SK-N-SH (cell line): ENCODE measurements at regions not wholly inside any gene's neighbourhood (a gene's known extent, or its start where the extent isn't known, plus 50 kb on each side); places are given as distances from the start of the nearest gene placed in this dataset.
A peak's percentile ranks its signal among the peaks of the same experiment; 100 is the strongest.

Experiments
- CTCF ChIA-PET: fragments of 300-600, 350-600 bp; formaldehyde crosslinking; extraction: SDS; loops from one replicate; lab custom pipeline; 2021; lab: Yijun Ruan, JAX
- POLR2A ChIA-PET: fragments of 350-600 bp; sonication (Branson Sonifier 250); formaldehyde crosslinking; extraction: SDS; loops from one replicate; lab custom pipeline; 2020; ENCODE audit warnings: antibody characterized with exemption, inconsistent platforms; lab: Yijun Ruan, JAX
- DNase-seq: peaks from one replicate; pipeline ENCODE4 v3.0.0; 2012
- H2AFZ ChIP-seq: fragments of 200-600 bp; sonication (generic); 2 replicates; pipeline ENCODE4 v1.8.1; 2016; ENCODE audit warnings: antibody characterized with exemption, mild to moderate bottlenecking, low read depth
- H3F3A ChIP-seq: fragments of 200-600 bp; sonication (generic); replicated peaks from 2 replicates; pipeline ENCODE3; 2016; ENCODE audit warnings: antibody characterized with exemption, mild to moderate bottlenecking; ENCODE audit not compliant: insufficient read depth
- H3K27ac ChIP-seq, 2 experiments: fragments of 200-500 bp in 1 of 2; fragments of 200-600 bp in 1 of 2; sonication (Bioruptor generic) in 1 of 2; sonication (generic), shearing (Covaris generic) in 1 of 2; 2 replicates each; pipeline versions ENCODE4 v1.5.1 to v1.6.1; 2014 to 2016; ENCODE audit warnings: low read depth in 2 of 2, inconsistent platforms in 1 of 2, low read length in 1 of 2, mild to moderate bottlenecking in 1 of 2, mixed read lengths in 1 of 2
- H3K27me3 ChIP-seq: fragments of 200-600 bp; sonication (generic), shearing (Covaris generic); 2 replicates; pipeline ENCODE4 v1.6.1; 2016; ENCODE audit warnings: mixed run types; ENCODE audit not compliant: insufficient read depth
- H3K36me3 ChIP-seq, 2 experiments: fragments of 200-500 bp in 1 of 2; fragments of 200-600 bp in 1 of 2; sonication (Bioruptor generic) in 1 of 2; sonication (generic) in 1 of 2; replicated peaks in 1 of 2; 2 replicates each; pipeline versions ENCODE3 to v1.5.1; 2014 to 2016; ENCODE audit warnings: low read length in 1 of 2, mild to moderate bottlenecking in 1 of 2; ENCODE audit not compliant: insufficient read depth in 2 of 2, control insufficient read depth in 1 of 2
- H3K4me1 ChIP-seq, 2 experiments: fragments of 200-500 bp in 1 of 2; fragments of 200-600 bp in 1 of 2; sonication (Bioruptor generic) in 1 of 2; sonication (generic), shearing (Covaris generic) in 1 of 2; 2 replicates each; pipeline versions ENCODE4 v1.5.1 to v1.6.1; 2014 to 2016; ENCODE audit warnings: low read depth in 1 of 2, low read length in 1 of 2, mixed run types in 1 of 2; ENCODE audit not compliant: insufficient read depth in 2 of 2, control insufficient read depth in 1 of 2
- H3K4me2 ChIP-seq: fragments of 200-600 bp; sonication (generic), shearing (Covaris generic); 2 replicates; pipeline ENCODE4 v1.6.1; 2017; ENCODE audit warnings: mixed run types
- H3K4me3 ChIP-seq, 2 experiments: fragments of 200-500 bp in 1 of 2; fragments of 200-600 bp in 1 of 2; sonication (Bioruptor generic) in 1 of 2; sonication (generic), shearing (Covaris generic) in 1 of 2; 2 replicates each; pipeline versions ENCODE4 v1.5.1 to v1.8.1; 2014 to 2016; ENCODE audit warnings: low read depth in 2 of 2, inconsistent platforms in 1 of 2, low read length in 1 of 2, mild to moderate bottlenecking in 1 of 2, mixed read lengths in 1 of 2, moderate library complexity in 1 of 2
- H3K79me2 ChIP-seq: fragments of 200-600 bp; sonication (generic); 2 replicates; pipeline ENCODE4 v1.8.1; 2017; ENCODE audit warnings: mild to moderate bottlenecking; ENCODE audit not compliant: insufficient read depth
- H3K9ac ChIP-seq: fragments of 200-600 bp; sonication (generic); 2 replicates; pipeline ENCODE4 v1.6.1; 2017; ENCODE audit warnings: mixed run types
- H3K9me2 ChIP-seq: fragments of 200-600 bp; sonication (generic); 2 replicates; pipeline ENCODE4 v1.6.1; 2017; ENCODE audit warnings: mixed run types
- H3K9me3 ChIP-seq: fragments of 200-600 bp; sonication (generic); 2 replicates; pipeline ENCODE4 v1.6.1; 2017; ENCODE audit warnings: mixed run types, mild to moderate bottlenecking, moderate library complexity
- H4K20me1 ChIP-seq: fragments of 200-600 bp; sonication (generic); 2 replicates; pipeline ENCODE4 v1.6.1; 2017; ENCODE audit warnings: mild to moderate bottlenecking, mixed run types; ENCODE audit not compliant: insufficient read depth
- ELF1 ChIP-seq: IDR thresholded peaks from 2 replicates; pipeline ENCODE4 v1.4.0; 2012
- EP300 ChIP-seq, 2 experiments: IDR thresholded peaks; 2 replicates each; pipeline versions ENCODE4 v1.4.0 to v1.6.1; 2012; ENCODE audit warnings: borderline replicate concordance in 1 of 2, low read depth in 1 of 2, low read length in 1 of 2
- EZH2phosphoT487 ChIP-seq: fragments of 200-600 bp; sonication (generic); IDR thresholded peaks from 2 replicates; pipeline ENCODE4 v1.6.1; 2017; ENCODE audit warnings: low read depth, mixed run types, mild to moderate bottlenecking, antibody characterized with exemption, moderate library complexity, borderline replicate concordance
- GABPA ChIP-seq: IDR thresholded peaks from 2 replicates; pipeline ENCODE4 v1.4.0; 2012; ENCODE audit warnings: low read depth, mild to moderate bottlenecking
- MEF2A ChIP-seq: IDR thresholded peaks from 2 replicates; pipeline ENCODE4 v1.4.0; 2012; ENCODE audit warnings: low read depth, borderline replicate concordance
- NRF1 ChIP-seq: IDR thresholded peaks from 2 replicates; pipeline ENCODE4 v1.6.1; 2012; ENCODE audit warnings: low read depth, mild to moderate bottlenecking, low read length
- RCOR1 ChIP-seq: fragments of 150-350 bp; IDR thresholded peaks from 2 replicates; pipeline ENCODE4 v1.6.1; 2017; ENCODE audit warnings: antibody characterized with exemption, low read length
- RXRA ChIP-seq: IDR thresholded peaks from 2 replicates; pipeline ENCODE4 v1.4.0; 2012; ENCODE audit warnings: low read depth, mild to moderate bottlenecking, borderline replicate concordance
- SIN3A ChIP-seq: IDR thresholded peaks from 2 replicates; pipeline ENCODE4 v1.6.1; 2012; ENCODE audit warnings: low read depth, mild to moderate bottlenecking, low read length, moderate library complexity, borderline replicate concordance
- TEAD4 ChIP-seq: IDR thresholded peaks from 2 replicates; pipeline ENCODE4 v1.4.0; 2012; ENCODE audit warnings: mild to moderate bottlenecking, borderline replicate concordance; ENCODE audit not compliant: insufficient read depth
- USF1 ChIP-seq: IDR thresholded peaks from 2 replicates; pipeline ENCODE4 v1.4.0; 2012; ENCODE audit warnings: low read depth, borderline replicate concordance
- YY1 ChIP-seq: IDR thresholded peaks from 2 replicates; pipeline ENCODE4 v1.4.0; 2012; ENCODE audit warnings: low read depth, mild to moderate bottlenecking
- ZBTB33 ChIP-seq: IDR thresholded peaks from 2 replicates; pipeline ENCODE4 v1.4.0; 2012; ENCODE audit warnings: low read depth, borderline replicate concordance
- WGBS: methylation state at CpG from one replicate; pipeline ENCODE4 v1.1.6; 2017; ENCODE audit warnings: low lambda C conversion rate; 5-methylcytosine and 5-hydroxymethylcytosine counted together
- TF ChIP-seq, protein P1 (sequence below): fragments of 150-350 bp; IDR thresholded peaks from 2 replicates; pipeline ENCODE4 v1.6.1; 2017; ENCODE audit warnings: antibody characterized with exemption, low read length, low read depth, borderline replicate concordance

DNA sequence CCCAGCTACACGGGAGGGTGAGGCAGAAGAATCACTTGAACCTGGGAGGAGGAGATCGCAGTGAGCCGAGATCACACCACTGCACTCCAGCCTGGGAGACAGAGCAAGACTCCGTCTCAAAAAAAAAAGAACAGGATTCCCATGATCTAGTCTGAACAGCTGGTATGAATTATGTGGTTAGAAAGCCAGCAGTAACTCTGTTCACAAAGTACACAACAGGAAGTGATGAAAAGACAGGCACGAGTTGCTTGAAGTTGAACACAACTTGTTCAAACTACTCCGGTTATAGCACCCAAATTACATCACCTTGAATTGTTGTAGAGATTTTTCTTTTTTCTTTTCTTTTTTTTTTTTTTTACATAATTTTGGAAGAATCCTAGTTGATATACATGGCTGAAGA lies 238.8 kb upstream of the RGS6 start (continued):
- TF ChIP-seq USF1 (no peak), RCOR1 (no peak), TEAD4 (no peak), RXRA (0 out of 2 replicates have a peak, but pooled peaks have one; percentile 29), EZH2phosphoT487 (no peak), ZBTB33 (no peak), GABPA (no peak), EP300 (IDR thresholded peaks at IDR 0.05; ENCODE audit: borderline replicate concordance in 1 of 2, low read depth in 1 of 2, low read length in 1 of 2) (peak in 1 of 2 experiments; percentile 41; a peak in 1 of 4 replicates), SIN3A (no peak), MEF2A (no peak), NRF1 (no peak), ELF1 (no peak)
- TF ChIP-seq, protein P1, sequence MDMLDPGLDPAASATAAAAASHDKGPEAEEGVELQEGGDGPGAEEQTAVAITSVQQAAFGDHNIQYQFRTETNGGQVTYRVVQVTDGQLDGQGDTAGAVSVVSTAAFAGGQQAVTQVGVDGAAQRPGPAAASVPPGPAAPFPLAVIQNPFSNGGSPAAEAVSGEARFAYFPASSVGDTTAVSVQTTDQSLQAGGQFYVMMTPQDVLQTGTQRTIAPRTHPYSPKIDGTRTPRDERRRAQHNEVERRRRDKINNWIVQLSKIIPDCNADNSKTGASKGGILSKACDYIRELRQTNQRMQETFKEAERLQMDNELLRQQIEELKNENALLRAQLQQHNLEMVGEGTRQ: no peak

GRCh38 chr14:71694591-71695530 lies 237.4 kb upstream of the RGS6 start:
- H3K9me2 ChIP-seq: no peaks in the 10 kb centered on the region
- H3K9me3 ChIP-seq: no peaks in the 10 kb centered on the region
- no peak overlapping the region for H2AFZ ChIP-seq
- peaks cover 3 to 19% of the 10 kb centered on the region in 2 experiments for H3K36me3 ChIP-seq
- ChIA-PET POLR2A (no interaction called here), CTCF (no interaction called here)
- no peak overlapping the region for H3K9ac ChIP-seq
- 89% methylated on average over 8 of the region's 8 CpGs for WGBS
- no peak overlapping the region for H3K4me3 ChIP-seq
- no peak overlapping the region for H3K27ac ChIP-seq
- TF ChIP-seq ELF1 (no peak), YY1 (no peak)
- peak; percentile 20 for DNase-seq
- no peaks in the 10 kb centered on the region for H4K20me1 ChIP-seq
- no peaks in the 10 kb centered on the region for H3K79me2 ChIP-seq
- H3K4me2 ChIP-seq: no peak overlapping the region
- H3F3A ChIP-seq: peaks cover 5% of the 10 kb centered on the region
- H3K4me1 ChIP-seq: peaks cover 22 to 23% of the 10 kb centered on the region in 2 experiments; a peak in 3 of 4 replicates
- no peaks in the 10 kb centered on the region for H3K27me3 ChIP-seq
